Activated CD4-positive, alpha-beta T cell treated with anti-CD3 and anti-CD28 coated beads for 4 hours (primary cell): ENCODE measurements at regions not wholly inside any gene's neighbourhood (a gene's known extent, or its start where the extent isn't known, plus 50 kb on each side); places are given as distances from the start of the nearest gene placed in this dataset.

ENCODE experiments used
- DNase-seq, 2 donors: peaks; one replicate each; pipeline ENCODE4 v3.0.0-alpha.2; 2020

DNA sequence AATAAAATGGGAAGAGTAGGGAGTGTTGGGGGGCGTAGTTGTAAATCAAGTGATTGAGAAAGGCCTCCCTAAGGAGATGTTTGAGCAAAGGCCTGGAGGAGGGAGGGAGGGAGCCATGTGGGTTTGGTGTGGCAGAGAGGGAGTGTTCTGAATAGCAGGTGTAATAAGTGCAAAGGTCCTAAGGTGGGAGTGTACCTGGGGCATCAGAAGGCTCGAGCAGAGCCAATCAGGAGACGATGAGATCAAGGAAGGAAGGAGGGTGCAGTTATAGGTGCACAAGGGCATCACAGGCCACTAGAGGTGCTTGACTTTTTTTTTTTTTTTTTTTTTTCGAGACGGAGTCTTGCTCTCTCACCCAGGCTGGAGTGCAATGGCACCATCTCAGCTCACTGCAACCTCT is 77.9 kb upstream of the PLXNC1 start:
- DNase-seq, result no peak

DNA sequence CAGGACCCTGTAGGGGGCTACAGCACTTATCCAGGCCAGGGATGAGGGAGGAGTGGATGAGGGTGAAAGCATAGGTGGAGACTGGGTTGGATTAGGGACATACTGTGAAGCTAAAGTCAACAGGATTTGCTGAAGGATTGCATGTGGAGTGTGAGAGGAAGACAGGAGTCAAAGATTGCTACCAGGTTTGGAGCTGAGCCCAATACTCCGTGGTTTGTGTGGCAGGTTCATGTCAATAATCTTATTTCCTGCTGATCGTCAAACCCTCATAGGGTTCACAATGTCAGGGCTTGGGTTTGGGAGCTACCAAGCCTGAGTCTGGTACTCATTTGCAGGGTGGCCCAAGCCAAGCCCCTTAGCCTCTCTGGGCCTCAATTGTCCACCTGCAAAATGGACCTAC is 77.1 kb upstream of the PLXNC1 start:
- no peak for DNase-seq

DNA sequence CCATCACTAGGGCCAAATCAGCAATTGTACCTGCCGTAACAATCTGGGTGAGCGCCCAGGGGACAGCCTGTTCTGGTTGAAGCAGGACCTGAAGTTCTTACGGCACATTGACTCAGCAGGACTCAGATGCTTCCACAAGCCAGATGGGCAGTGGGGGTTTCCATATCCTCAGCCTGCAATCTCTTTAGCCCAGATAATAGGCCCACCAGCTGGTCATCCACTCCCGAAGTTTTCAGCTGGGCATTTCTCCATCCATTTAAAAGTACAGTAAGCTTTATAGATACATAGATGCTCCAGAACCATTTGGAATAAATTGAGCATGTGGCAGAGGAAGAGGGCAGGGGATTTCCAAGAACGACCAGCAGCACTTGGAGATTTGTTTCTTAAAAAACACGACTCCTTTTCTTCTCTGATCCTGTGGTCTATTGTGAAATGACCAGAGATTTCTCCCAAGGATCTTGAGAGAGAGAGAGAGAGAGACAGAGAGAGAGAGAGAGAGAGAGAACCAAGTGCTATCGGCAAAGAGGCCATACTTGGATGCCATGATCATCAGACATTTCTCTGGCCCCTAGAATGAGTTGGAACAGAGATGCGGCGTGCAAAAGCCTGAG is 74.8 kb upstream of the PLXNC1 start:
- DNase-seq, result no peak

DNA sequence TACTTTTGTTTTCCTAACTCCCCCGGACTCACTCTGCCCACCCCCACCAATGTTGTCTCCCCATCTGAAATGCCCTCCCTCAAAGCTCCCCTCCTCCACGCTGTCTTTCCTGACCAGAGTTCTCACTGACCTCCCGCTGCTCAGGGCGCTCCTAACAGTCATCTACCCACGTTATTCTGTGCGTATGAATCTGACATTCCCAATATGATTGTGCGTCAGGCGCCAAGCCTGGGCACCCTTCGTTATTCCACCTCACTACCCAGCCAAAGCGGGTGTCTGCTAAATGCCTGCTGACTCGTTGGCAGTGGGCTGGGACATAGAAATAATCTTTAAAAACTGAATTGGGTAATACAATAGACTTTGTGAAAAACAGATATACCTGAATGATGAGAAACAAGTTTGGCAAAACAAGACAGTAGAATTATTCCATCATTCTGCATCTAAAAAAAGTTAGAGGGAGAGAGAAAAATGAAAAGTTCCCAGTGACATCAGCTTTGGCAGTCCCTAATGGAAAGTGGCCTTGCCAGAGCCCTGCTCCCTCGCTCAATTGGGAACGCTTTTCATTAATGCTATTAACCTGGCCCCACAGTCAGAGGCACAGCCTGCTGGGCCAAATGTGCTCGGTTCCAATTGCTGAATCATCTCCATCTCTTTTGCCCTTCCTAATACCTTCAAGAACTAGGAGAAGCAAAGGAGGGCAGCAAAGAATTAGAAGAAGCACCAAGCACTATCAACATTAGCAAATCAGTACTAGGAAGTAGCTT is 74.0 kb upstream of the PLXNC1 start:
- DNase-seq, result no peak

DNA sequence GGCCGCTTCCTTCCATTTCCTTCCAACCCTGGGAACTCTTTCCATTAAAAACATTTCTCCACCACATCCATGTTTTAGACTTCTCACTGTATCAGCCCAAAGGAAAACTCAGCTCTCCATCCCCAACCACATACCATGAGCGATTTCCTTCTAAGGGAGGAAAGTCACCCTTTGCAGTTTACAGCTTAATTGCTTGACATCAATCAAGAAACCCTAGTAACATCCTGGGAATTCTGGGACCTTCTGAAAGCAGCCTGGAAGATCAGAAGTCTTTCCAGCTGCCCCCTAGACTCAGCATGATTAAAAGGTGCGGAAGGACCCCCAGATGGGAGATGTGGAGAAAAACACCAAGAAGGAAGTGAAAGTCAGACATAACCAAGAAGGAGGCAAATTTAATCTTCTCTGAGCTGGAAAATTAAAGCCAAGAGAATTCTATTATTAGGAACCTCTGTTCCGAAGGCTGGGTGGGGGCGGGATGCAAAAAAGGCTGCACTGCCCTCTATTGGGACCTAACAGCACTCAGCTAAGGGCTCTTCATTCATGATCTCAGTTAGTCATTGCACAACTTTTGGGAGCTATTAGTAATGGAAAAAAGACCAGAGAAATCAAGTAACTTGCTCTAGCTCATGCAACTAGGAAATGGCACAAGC is 73.3 kb upstream of the PLXNC1 start:
- no peak for DNase-seq

DNA sequence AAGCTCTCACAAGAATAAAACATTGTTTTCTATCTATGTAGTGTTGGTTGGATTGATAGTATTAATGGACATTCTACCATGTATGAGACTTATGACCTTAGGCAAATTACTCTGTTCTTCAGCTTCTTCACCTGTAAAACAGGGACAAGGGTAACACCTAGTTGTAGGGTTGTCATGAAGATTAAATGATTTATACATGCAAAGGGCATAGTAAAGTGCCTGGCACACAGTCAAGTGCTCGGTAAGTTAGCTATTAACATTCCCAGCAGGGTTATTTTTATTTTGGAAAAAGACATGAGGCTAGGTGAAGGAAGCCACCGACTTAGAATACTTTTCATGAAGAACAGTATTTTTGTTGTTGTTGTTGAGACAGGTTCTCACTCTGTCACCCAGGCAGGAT is 71.2 kb upstream of the PLXNC1 start:
- DNase-seq, result no peak

DNA sequence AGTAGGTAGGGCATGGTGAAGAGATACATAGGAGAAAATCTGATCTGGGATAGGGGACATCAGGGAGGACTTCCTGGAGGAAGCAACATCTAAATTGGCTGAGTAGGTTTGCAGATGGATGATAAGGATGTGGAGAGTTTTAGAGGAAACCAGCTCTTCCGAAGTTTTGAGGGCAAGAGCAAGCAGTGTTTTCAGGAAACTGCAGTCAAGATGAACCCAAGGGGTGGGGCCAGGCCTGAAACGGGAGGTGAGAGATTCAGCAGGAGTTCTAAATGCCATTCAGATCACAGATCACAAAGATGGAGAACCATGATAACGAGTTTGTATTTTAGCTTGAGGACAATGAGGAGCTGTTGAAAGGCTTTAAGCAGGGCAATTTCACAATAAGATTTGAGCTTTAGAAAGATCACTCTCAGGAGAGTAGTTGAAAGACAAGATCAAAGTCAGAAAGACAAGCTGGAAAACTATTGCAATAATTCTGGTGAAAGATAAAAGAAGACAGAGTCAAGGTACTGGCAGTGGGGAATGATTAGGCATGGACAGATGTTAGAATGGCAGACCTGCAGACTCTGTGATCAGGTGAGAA is 70.1 kb upstream of the PLXNC1 start:
- DNase-seq, result no peak

DNA sequence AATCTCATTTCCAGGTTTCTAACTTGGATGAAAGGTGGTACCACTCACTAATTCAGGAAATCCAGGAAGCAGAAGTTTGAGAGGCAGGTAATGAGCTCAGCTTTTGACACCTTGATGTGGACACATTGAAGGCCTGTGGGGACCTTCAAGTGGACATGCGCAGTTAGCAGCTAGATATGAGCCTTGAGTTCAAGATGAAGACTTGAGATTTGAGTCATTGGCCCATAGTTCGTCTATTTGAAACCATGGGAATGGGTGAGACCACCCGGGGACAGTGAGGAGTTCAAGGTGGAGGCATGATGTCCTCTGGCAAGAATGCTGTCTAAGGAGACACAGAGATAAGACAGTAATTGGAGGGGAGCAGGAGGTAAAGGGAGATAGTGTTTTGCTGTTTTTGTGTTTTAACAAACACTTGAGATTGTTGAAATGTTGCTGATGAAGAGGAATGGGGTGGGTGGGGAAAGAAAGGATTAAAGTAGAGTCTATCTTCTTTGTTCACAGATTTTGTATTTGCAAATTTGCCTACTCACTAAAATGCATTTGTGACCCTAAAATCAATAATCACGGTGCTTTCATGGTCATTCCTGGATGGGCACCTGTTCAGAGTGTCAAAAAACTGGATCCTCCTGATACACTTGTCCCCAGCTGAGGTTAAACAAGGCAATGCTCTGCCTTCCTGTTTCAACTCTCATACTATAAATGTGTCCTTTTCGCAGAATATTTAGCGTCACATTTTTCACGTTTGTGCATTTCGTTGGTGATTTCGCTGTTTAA is 69.5 kb upstream of the PLXNC1 start:
- DNase-seq, result no peak

DNA sequence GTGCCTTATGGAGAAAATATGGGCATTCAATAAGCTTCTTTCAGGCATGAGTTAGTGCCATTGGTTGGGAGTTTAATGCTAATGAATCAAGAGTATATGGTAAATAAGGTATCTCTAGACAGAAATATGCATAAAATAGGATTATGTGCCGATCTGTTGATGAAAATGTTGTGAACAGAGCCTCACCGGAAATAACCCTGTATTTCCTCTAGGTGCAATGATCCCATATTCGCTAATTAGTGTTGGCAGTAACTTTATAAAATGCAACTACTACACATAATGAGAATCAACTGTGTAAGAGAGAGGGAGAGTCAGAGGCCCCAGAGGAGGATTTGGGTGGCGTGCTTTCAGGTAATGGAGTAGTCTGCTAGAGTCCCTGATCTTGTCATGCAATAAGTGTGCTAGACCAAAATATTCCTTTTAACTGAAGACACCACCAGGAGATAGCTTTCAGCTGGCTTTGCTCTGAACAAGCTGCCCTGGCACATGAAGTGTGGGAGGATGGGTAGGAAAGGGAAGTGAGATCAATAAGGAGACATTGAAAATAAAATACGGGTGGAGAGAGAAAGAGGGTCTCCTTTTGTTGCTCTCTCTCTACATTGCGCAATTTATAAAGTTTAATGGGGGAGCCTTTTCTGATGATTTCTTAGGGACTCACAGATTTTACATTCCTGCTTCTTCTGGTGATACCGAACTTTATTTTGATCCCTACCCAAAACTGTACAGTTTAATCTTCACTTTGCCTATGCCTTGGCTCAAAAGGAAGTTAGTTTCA is 68.6 kb upstream of the PLXNC1 start:
- no peak for DNase-seq

DNA sequence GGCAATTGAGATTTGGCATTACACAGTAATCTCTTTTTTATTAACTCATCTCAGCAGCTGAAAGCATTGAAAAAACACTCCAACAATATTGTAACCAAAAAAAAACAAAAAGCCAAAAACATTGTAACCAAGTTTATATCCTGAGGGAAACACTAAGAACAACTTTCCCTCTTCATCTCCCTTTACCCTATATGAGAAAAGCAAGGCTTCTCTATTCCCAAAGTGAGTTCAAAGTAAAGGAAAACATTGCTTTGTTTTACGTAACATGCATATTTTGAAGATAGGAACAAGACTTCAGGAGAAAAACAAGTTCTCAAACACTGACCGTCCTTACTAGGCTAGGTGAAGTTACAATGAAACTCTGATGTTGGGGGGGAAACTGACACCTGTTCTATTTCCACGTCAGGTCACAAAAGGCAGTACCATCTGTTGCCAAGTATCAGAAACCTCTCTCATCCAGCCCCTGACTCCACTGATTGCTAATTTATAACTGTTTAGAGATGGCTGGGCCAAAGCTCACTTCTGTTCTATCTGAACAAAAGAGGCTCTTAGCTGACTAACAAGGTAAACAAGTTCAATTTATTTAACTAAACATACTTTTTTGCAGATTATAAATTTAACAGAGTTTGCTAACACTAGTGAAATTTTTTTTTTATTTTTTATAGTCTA is 67.9 kb upstream of the PLXNC1 start:
- no peak for DNase-seq

DNA sequence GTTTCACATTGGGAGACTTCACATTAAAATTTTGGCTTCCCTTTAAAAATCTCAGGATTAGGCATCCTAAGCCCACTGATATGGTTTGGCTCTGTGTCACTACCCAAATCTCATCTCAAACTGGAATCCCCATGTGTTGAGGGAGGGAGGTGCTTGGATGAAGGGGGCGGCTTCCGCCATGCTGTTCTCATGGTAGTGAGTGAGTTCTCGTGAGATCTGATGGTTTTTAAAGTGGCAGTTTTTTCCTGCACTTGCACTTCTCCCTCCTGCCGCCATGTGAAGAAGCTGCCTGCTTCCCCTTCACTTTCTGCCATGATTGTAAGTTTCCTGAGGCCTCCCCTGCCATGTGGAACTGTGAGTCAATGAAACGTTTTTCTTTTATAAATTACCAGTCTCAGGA is 65.7 kb upstream of the PLXNC1 start:
- DNase-seq, result no peak

DNA sequence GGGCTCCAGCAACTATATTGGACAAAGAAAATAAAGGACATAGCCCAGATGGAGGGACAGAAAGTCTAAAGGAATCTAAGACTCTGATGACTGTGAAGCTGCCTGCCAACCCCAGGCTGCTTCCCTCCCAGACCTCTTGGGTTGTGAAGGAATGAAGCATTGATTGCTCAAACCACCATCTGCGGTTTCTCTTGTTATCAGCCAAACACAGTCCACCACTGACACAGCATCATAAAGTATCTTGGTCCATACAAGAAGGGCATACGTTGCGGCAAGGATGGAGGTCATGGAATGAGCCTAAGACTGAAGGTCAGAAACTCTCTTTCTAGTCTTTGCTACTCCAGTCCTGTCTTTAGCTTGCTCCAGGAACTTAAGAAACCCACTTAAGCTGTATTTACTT is 58.5 kb upstream of the PLXNC1 start:
- no peak for DNase-seq

DNA sequence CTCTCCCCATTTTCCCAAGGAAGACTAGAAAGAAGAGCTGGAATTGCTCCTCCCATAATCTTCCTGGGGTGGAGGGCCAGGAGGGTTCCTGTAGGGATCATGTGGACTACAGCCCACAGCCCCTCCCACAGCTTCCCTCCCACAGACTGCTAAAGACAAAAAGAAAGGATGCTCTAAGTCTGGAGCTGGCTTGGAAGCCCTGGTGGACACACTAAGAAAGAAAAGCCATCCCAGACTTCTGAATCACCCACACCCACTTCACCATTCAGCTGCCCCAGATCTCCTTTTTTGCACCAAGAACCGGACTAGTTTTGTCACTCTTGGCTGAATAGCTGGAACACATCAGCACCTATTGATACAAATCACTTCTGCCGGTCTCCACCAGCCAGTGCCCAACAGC is 56.8 kb upstream of the PLXNC1 start:
- DNase-seq, result no peak

DNA sequence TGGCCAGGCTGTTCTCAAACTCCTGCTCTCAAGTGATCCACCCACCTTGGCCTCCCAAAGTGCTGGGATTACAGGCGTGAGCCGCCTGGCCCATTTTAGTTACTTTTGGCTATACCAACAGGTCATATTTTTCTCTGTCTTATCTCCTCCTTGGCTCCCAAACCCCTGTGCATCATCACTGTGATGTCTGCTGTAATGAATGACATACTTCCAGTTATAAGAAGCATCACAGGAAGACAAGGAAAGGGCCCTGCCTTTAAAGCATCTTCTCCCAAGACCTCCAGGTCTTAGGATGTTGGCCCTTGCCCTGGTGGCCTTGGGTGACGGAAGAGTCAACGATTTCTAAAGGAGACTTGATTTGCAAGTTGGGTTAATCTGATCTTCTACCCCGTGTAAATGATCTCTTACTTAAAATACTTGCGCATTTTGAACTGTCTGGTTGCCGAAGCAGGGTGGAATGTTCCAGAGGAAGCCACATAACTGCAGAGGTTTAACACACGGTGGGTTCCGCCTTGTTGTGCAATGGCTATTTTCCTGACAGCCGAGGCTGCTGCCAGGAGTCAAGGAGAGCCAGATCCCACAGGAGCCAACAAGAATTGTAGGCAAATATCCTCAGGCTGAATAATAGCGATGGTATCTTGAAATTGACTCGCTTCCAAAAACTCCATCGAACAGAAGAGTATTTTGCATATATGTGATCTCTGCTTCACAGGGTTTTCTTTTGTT is 55.7 kb upstream of the PLXNC1 start:
- DNase-seq, result no peak

DNA sequence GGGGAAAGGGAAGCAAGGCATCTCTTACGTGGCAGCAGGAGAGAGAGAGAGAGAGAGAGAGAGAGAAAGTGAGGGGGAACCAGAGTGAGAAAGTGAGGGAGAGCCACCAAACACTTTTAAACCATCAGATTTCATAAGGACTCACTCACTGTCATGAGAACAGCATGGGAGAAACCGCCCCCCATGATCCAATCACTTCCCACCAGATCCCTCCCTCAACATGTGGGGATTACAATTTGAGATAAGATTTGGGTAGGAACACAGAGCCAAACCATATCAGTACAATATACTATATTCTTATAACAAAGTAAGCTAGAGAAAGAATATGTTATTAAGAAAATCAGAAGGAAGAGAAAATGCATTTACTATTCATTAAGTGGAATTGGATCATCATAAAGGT is 53.7 kb upstream of the PLXNC1 start:
- no peak for DNase-seq

DNA sequence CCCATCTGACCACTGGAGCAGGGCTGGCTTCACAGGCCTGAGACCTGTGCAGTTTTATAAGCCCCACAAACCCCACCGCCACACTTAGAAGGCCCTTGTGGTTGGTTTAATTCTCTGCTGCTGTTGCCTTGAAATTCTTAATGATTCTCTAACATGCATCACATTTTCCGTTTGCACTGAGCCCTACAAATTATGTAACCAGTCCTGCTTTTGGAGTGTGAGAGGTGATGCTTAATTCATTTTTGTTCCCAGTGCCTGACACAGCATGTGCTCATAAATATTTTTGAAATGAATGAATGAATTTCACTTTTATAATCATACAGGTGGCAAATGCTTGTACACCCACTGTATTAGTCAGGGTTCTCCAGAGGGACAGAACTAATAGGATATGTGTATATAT is 52.8 kb upstream of the PLXNC1 start:
- DNase-seq, result no peak

DNA sequence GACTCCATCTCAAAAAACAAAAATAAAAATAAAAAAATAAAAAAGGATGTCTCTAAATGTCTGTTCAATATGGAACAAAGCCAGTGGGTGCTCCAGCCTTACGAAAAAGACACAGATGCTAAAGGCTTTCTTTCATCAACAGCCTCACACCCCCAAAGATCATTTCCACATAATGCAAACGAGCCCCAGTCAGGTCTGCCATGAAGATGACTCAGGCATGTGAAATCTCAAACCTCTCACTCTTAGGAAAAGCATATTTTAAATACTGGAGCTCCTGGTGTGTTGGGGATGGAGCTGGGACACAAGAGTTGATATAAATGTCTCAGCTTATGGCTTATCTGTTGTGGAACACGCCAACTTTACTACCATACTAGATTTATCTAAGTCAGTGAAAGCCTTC is 49.9 kb upstream of the PLXNC1 start:
- DNase-seq, result no peak
